ENCODE measurements at regions not wholly inside any gene's neighbourhood (a gene's known extent, or its start where the extent isn't known, plus 50 kb on each side); places are given as distances from the start of the nearest gene placed in this dataset.

DNA sequence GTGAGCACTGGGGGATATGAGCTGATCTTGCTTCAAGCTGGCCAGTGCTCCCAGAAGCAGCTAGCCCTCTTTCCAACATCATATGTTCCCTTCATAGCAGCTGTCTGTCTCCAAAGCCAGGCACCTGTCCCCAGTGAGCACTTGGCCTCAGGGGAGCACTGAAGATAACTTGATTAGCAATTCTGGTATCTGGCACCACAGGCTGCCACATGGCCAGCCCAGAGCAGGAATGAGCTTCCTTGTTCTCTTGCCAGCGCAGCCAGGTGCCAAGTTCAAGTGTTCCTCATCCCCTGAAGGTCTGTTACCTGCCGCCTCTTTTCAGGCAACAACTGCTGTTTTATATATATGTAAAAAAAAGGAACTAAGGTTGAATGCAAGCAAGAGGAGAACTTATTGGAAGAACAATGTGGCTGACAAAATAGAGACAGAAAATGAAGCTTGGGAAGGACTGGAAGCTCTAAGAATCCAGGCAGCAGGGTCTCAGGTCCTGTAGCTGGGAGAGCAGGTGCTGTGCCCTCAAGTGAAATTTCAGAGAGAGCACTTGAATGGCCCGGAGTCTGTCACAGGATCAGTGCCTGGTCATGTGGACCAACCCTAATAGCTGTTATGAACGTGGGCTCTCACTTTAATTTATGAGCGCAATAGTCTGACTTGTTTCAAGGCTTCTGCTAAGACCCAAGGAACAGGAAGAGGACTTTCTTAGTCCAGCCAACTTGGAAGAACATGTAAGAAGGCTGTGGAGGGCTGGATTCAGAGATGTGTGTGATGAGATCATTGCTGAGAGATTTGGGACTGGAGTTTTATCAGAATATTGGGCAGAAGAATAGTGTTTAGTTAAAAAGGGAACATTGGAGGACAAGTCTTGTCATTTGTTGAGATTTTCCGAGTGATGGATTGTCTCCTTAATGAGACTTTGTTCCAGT lies 267.2 kb downstream of the GLRX3 start:
- peak in 2 of 3 donors; percentile 26 to 34 for DNase-seq

DNA sequence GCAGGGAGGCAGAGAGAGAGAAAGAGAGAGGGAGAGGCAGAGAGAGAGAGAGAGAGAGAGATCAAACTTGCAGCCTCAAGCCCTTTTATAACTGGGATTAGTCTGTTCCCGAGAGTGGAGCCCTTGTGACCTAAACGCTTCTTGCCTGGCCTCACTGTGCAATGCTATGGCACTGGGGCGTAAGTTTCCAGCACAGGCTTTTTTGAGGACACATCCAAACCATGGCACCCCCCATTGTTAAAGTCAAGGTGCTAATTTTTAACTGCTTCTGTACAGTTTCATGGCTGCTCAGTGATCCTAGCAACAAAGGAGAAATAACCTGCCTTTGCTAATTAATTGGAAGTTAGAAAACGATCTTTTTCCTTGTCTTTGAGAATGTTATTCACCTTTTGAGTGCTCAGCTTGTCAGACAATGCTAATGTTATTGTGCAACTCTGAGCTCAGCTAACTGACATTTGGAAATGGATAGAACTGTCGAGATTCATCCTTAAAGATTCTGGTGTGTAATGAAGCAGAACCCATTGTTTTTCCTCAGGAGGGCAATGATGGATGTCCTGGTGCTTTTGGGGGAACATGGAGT lies 268.4 kb downstream of the GLRX3 start:
- no peak for DNase-seq

GRCh38 chr10:130407052-130407451 lies 270.9 kb downstream of the GLRX3 start:
- no peak for DNase-seq

DNA sequence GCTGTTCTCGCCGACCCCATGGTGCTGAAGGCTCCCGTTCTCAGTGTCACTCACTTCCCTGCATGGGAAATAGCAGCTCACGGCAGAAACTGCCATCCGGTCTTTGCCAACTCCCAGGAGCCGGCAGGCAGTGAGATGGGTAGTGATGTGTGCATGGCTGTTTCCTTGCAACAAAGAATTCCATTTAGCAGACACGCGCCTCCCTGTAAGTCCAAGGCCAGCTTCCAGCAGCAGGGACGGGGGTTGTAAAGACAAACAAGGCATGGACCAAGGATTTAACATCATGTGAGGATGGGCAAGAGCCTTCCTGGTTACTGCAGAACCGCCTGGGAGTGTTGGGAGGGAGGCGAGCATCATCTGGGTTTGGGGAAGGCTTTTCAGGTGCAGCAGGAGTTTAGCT lies 273.1 kb downstream of the GLRX3 start:
- DNase-seq = no peak

DNA sequence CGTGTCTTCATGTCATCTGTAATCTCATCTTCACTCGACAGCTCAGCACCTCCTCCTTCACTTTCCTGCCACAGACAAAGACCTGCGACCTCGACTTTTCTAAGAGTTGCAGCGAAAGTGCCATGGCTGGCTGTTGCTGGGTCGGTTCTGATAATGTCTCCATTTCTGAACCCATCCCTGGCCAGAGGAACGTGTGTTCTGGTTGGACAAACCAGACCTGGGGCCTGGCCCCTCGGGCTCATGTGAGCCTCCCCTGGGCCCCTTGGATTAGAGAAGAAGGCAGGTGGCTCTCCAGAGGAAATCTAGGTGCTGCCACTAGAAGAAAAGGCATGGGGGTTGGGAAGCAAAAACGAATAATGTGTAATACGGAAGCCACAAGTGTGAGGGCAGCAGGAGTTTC lies 273.7 kb downstream of the GLRX3 start:
- no peak for DNase-seq

- no peak for DNase-seq
These were observed 275.4 kb downstream of the GLRX3 start for GRCh38 chr10:130411496-130412085.

- DNase-seq = no peak
These were observed 276.1 kb downstream of the GLRX3 start for GRCh38 chr10:130412317-130412716.

- no peak for DNase-seq
These were observed 280.4 kb downstream of the GLRX3 start for GRCh38 chr10:130416334-130417150.

GRCh38 chr10:130418731-130419130 lies 282.5 kb downstream of the GLRX3 start:
- no peak for DNase-seq

- no peak for DNase-seq
These were observed 285.7 kb downstream of the GLRX3 start for GRCh38 chr10:130421909-130422308.

- DNase-seq = no peak
These were observed 286.5 kb downstream of the GLRX3 start for GRCh38 chr10:130422366-130423324.

- no peak for DNase-seq
These were observed 287.5 kb downstream of the GLRX3 start for GRCh38 chr10:130423455-130424305.

DNA sequence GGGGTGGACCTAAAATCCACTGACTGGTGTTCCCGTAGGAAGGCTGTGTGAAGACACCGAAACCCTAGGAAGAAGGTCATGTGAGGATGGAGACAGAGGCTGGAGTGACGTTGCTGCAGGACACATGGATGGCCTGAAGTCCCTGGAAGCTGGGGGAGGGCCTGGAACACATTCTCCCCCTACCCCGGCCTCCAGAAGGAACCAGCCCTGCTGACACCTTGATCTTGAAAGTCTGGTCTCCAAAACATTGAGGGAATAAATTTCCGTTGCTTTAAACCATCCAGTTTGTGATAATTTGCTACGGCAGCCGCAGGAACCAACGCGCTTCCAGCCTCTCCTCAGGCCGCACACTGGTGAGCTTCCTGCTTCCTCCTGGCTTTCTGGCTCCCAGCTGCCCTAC lies 288.2 kb downstream of the GLRX3 start:
- DNase-seq = no peak

DNA sequence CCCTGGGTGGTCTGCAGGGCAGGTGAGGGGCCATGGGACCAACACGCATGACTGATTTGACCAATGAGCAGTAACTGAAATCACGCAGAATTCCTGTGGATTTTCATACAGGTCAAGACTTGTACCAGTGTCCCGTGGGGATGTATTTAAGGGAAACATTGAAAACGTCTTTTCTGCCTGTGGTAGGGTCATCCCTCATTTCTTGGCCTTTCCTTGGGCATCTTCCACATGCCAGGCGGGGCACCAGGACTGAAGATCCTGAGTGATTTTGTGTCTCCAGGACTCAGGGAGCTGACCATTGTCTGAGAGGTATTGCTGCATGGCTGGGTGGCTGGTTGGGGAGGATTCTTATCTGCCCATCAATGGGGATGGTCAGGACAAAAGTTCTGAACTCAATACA lies 289.0 kb downstream of the GLRX3 start:
- no peak for DNase-seq

DNA sequence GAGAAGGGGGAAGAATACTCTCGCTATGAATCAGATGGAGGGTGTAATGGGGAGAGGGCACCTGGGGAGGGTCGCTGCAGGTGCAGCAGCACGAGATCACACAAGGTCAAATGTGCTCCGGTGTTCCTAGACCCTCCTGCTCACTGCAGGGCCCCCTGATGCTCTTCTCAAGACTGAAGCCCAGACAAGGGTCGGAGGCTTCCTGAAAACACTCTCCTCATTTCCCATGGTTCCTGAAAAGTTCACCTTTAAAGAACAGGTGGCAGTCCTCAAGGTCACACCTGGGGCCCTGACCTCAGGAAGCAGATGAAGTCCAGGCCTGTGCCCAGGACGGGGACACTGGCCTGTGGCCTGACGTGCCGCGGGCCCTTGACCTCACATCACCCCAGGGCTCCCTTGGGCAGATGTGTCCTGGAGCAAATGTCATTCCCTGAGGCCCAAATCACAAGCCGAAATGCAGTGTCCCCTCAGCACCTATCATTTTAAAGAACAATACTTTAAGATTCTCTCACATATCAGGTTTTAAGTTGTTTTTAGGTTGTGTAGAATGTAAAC lies 289.8 kb downstream of the GLRX3 start:
- DNase-seq = no peak

- DNase-seq = no peak
These were observed 291.1 kb downstream of the GLRX3 start for GRCh38 chr10:130427216-130427722.

DNA sequence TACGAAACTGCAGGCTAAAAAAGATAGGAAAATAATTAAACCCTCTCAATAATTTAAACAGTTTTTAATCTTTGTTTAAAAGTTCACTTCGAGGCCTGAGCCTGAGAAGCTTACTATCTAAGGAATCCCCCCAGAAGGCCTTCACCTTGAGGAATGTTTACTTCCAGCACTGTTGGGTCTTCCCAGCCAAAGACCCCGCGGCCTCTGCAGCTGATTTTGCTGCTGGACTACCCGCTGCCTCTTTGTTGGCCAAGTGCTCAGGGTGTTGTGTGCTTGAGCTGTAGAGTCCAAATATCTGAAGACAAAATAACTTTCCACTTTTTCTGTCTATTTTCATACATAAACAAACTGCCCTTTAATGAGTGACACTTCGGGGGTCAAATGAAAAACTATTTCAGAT lies 292.7 kb downstream of the GLRX3 start:
- DNase-seq = no peak

GRCh38 chr10:130429809-130430208 lies 293.6 kb downstream of the GLRX3 start:
- no peak for DNase-seq

GRCh38 chr10:130430291-130430690 lies 294.1 kb downstream of the GLRX3 start:
- DNase-seq = no peak

Data from muscle of back (tissue), 3 donors.